Activated CD4-positive, alpha-beta T cell treated with anti-CD3 and anti-CD28 coated beads, Interleukin-2, amount 50 U/mL, for 24 hours (primary cell): ENCODE measurements at regions not wholly inside any gene's neighbourhood (a gene's known extent, or its start where the extent isn't known, plus 50 kb on each side); places are given as distances from the start of the nearest gene placed in this dataset.

Source experiments
- DNase-seq, 2 donors: peaks; one replicate each; pipeline ENCODE4 v3.0.0-alpha.2; 2020; ENCODE audit warnings: low read depth in 1 of 2, low spot score in 1 of 2

DNA sequence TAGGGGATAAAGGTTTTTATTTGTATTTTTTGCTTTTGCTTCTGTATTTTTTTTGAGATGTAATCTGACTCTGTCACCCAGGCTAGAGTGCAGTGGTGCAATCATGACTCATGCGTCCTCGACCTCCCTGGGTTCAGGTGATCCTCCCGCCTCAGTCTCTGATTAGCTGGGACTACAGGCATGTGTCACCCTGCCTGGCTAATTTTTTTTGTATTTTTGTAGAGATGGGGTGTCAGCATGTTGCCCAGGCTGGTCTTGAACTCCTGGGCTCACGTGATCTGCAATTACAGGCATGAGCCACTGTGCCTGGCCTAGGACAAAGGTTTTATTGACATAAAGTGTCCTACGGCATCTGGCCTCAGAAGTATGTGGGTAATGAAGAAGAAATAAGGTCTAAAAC lies 297.1 kb upstream of the C9orf72 start:
- no peak for DNase-seq

DNA sequence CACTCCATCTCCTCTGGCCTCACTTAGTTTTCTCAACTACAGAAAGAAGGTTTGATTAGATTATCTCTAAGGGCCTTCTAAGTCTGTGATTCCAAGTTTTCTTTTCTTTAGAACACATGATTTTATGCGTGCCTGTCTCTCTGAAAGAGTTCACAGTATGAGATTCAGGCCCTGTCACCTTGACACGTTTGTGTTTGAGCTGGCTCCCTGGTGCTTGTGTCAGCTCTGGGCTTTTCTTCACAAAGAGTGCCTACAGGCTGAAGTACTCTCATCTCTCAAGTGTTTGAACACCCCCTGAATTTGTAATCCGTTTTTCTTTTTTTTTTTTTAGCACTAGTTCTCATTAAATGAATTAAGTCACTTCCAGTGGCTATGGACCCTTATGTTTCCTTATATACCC lies 306.9 kb upstream of the C9orf72 start:
- DNase-seq: no peak

DNA sequence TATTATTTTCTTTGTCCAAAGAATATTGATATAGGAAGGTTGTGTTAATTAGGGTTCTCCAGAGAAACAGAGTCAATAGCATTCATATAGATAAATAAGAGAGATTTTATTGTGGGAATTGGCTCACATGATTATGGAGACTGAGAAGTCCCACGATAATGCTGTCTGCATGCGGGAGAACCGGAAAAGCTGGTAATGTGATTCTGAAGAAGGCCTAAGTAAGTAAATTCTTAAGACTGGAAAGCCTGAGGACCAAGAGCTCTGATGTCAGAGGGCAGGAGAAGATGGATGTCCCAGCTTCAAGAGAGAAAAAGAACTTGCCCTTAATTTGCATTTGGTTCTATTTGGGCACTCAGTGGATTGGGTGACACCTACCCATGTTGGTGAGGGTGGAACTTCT lies 307.4 kb upstream of the C9orf72 start:
- DNase-seq: no peak

DNA sequence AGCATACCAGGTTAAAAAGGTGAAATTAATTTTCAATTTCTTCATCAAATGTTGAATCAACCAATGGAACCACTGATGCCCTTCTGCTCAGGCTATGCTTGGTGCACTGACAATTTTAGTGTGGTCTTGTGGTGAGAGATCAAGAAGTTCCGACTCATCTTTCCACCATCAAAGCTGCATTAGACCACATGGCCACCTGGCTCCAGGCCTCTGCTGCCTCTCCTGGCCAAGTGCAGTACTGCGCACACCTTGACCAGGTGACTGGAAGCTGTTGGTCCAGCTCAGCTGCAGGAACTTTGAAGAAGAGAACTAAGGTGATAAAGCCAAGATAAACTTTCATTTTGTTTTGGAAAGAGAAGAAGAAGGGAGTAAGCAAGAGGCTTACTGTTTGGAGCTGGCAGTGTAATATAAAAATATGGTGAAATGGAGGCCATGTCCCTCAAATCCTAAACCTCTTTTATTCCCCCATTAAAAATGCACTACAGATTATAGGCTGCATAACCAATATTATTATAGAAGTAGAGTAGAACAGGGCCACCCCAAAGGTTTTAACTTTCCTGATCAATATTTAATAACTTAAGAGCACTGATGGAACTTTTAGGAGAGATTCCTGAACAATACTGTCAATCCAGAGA lies 315.5 kb upstream of the C9orf72 start:
- peak in 1 of 2 donors; percentile 23 for DNase-seq

DNA sequence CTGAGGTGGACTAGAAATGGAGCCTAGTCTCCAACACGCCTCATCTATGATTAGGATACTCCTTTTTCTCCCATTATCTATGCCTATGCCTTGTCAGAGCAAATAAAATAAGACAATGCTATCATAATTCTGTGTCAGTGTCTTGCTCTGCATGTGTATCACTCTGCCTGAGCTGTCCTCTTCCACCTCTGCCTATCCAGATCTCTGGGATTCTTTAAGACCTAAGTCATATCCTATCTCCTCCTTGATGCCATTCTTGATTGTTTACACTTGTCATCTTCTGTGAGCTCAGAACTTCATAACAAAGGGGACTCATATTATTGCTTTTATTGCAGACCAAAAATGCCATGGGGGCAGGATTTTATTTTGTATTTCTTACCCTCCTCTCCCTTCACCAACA lies 351.2 kb upstream of the C9orf72 start:
- no peak for DNase-seq

DNA sequence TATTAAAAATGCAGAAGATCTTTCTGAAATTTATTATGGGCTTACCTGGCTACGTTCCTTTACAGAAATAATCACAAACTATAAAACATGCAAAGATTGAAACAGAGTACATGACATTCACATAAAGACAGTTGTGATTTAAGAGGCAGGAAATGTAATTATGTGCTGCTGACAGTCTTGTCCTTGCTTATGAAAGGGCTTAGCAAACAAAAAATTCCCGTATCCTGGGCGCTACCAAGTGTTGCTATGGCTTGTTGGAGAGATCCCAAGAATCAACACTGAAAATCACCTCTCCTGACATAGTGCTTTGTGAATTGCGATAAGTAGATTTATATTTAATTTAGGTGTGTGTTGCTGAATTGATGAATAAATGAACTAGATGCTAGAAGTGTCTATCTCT lies 352.5 kb upstream of the C9orf72 start:
- no peak for DNase-seq

DNA sequence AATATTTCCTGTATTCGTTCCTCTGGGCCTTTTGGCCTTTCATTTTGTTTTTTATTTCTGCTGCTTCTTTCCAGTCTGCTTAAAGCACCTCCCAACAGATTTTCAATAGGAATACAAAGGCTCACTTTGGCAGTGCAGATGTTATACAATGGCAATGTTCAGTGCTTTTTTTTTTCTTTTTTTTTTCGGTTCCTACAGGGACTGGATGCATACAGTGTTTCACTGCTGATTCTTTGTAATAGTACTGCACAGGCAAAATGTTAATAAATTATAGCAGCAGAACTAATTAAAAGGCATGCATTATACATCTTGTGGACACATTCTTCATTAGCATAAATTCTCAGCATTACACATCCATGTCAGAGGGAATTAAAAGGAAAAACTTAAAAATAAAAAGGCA lies 356.6 kb upstream of the C9orf72 start:
- DNase-seq: no peak

DNA sequence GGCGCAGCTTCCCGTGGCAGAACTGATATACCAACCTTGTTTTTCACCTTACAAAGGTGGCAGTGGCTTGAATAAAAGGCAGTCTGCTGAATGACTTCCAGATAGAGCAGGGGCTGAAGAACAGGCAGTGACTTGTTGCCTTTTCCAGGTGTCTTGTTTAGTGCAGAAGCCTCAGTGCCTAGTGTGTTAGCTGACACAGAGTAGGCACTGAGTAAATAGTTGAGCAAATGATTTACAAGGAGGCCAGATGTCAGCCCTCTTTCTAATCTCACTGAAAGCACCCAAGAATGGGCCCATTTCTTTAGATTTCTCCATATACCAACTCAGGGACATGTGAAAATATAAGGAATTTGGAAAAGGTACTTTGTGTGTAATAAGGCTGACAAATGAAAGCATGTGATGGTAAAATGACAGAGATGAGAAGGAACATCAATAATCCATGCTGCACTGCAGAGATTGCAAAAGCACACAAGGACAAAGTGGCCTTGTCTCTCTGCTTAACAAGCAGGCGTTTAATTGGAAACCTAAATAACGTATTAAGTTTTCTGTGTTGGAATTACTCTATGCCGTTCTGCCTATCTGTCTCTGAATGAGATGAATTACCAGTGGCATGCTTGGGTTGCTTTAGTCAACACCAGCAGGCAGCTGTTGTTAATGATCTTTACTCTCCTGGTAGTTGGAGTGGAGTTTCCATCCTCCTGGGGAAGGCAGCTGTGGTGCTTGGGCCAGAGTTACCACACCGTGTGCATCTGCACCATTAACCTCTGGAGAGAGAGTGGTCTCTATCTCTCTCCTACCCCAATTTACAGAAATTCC lies 360.1 kb upstream of the C9orf72 start:
- no peak for DNase-seq

DNA sequence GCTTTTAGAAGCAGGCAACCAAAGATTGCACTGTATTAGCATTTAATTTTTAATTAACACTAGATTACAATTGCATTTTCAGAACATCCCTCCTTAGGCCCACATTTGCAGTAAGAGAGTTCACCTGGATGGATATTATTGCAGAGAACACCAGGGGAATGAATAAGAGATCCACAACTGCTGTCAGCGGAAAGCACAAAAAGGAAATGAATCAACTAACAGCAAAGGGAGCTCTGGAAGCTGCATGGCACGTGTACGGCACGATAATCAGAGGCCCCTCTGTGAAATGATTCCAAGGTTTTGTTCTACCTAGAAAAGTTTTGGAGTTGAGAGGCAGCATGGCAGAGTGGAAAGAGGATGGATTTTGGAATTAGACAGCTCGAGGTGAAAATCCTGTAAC lies 361.2 kb upstream of the C9orf72 start:
- no peak for DNase-seq

DNA sequence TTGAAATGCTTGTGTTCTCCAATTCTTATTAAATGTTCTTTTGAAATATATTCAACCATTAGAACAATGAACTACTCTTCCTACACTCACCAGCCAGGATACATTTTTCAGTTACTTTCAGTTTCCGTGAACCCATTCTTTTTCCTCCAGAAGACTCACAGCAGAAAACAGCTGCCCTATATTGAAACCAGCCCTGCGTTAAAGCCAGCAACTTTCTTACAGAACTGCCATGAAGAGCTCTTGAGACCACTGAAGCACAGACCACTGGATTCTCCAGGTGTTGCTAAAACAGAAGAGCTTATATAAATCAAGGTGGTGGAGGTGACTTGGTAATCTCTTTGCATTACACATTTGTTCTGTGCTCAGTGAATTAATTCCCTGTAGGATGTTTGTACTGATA lies 365.9 kb upstream of the C9orf72 start:
- DNase-seq: no peak

DNA sequence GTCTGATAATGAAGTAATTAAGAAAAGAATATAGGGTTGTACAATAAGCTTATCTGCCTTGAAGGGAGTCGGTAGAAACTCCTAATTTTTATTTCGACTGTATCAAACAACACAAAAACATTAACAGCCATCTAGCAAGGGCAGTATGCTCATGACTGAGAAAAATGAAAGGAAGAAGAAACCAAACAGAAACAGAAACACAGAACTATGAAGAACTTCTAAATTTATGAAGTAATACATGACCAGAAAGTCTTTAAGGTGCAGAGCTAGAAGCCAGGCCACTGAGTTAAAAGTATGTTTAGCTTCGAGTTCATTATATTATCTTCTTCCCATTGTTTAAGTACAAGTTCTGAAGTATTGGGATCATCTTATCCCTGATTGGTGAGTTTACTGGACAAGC lies 367.3 kb upstream of the C9orf72 start:
- no peak for DNase-seq

DNA sequence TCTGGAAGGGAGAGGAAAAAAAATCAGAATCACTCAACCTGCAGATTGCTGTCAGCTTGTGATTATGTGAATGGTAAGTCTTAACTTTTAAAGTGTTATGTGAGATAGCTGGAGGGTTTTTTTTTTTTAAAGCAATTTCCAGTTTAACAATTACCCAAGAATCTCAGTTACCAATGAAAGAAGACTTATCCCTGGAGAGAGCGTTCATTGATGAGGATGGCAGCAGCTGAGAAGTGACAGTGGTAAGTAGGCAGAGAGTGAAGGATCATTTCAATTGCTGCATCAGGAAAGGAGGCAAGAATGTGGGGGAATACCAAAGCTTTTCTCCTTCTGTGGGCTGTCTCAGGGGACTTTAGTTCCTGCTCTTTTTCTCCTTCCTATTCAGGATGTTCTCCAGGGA lies 370.2 kb upstream of the C9orf72 start:
- no peak for DNase-seq

DNA sequence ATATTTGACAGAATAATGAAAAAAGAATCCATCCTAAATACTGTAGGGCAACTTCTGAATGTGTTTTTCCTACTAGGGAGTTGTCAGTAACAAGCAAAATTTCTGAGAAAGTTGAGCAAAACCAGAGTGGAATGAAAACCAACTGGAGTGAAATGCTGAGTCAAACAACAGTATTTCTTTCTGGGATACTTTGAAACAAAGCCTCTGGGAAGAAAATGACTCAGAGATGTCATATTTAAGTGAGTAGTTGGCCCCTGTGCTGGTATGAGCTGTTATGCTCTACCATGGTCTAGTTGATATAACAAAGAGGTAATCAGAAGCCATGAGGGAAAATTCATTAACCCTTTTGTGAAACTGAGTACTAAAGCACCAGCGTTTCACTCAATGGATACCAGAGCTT lies 372.1 kb upstream of the C9orf72 start:
- DNase-seq: no peak

DNA sequence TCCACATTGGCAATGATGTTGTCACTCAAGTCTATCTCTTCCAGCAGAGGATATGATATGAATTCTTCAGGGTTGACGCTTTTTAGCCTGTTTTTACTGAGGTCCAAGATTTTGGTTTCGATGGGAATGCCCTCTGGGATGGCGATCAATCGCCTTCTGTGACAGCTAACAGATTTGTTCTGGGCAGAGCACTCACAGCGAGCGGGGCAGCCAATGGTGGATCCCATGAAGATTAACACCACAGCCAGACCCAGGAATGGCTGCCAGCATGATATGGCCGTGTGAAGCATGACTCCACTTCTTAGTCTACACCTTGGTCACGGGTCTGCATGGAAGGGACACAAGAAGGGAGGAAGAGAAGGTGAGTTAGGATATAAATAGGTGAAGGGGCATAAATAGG lies 377.1 kb upstream of the C9orf72 start:
- DNase-seq: no peak

DNA sequence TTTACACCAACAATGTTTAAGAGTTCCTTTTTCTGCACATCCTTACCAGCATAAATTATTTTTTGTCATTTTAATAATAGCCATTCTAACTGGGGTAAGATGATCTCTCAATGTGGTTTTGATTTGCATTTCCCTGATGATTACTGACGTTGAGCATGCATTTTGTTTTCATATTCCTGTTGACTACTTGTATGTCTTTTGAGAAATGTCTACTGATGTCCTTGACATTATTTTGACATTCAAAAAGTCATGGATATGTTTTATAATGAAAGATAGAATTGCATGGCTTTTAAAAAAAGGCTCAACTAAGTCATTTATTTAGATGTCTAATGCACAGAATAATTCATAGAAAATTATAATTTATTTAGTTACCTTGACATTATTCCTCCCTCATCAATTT lies 381.6 kb upstream of the C9orf72 start:
- no peak for DNase-seq

DNA sequence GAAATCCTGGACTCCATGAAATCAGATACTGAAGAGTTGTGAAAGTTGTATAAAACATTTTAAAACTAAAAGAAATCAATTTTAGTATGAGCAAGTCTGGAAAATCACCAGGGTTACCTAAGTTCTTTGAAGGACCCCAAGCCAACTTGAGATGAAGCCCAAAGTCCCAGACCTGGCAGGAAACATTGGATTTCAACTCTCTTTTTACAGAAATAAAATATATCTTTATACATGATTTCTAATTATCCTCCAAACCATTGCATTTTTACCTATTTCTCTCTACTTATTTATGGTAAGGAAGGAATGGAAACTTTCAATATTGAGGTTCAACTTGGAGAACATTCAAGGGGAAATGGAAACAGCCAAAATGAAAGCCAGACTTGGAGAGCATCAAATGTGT lies 390.6 kb upstream of the C9orf72 start:
- no peak for DNase-seq

DNA sequence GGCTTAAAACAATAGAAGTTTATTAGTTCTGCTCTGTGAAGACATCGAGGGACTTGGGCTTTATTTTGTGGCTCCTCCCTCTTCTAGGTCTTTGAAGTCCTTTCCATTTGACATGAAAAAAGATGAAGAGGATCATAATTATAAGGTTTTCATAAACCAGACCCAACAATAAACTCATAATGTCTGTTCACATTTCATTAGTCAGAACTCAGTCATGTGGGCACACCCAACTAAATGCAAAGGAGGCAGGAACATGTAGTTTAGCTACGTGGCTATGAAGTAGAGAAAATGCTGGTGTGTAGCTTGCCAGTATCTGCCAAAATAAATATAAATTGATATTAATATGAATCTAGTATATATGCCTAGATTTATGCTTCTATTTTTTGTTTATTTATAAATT lies 393.9 kb upstream of the C9orf72 start:
- no peak for DNase-seq

DNA sequence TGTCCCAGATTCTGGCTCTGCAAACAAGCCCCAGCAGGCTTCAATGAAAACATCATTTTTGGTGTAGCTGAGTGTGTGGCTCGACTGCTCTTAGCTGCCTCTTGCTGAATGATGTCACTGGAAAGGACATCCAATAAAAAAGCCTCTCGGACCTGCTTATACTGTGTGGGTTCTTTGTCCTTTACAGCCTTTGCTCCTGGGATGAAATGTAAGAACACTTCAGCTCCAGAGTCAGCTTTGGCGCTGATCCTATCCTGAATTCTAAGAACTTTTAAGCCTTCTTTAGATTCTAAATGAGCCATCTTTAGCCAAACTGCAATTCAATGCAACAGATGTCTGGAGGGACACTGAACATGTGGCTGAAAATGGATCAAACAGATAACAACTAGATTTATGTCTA lies 404.6 kb upstream of the C9orf72 start:
- DNase-seq: no peak

DNA sequence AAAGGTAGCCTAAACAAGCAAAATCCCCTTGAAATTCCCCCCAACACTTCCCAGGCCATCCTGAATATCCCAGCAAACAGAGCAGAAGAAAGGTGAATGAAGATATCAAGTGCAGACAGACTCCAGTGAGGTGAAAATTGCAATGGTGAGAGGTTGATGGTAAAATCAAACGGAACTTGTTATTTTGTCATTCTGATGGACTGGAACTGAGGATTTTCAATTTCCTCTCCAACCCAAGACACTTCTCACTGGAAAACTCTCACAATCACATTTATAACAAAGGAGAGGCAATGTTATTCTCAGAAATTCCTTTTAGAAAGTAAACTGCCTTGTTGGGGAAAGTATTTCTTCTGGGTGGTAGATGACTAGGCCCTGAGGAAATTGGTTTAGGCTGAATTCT lies 412.4 kb upstream of the C9orf72 start:
- no peak for DNase-seq

DNA sequence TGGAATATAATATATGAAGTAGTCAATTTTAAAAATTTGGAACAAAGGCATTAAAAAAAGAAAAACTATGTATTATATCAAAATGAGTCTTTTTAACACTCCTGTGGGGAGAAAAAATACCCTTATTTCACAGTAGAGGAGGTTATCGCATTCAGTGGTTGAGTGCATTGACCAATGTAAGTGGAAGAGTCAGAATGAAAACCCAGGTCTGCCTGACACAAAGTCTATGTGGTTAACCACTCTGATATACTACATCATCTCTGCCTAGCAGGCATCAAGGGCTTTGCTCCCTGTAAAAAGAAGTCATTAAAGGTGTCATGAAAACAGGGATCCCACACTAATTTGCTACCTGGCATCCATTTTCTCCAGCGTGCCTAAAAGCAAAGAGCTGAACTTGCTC lies 417.2 kb upstream of the C9orf72 start:
- no peak for DNase-seq

DNA sequence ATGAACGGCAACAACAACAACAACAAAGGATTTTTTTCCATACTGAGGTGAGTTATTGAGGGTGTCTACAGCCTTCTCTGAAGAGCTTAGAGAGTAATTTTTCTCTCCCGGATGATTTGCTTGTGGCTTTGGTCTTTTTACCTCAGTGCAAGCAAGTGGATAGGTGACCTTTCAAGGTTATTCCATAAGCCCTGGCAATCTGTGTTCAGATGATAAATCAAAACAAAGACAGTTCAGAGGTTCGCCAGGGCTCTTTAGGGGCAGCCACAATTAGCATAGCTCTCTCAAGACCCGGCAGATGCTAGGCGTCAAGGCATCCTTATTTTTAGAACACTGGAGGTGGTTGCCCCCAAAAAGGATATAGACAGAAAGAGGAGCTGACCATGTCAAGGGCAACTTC lies 417.9 kb upstream of the C9orf72 start:
- DNase-seq: no peak

DNA sequence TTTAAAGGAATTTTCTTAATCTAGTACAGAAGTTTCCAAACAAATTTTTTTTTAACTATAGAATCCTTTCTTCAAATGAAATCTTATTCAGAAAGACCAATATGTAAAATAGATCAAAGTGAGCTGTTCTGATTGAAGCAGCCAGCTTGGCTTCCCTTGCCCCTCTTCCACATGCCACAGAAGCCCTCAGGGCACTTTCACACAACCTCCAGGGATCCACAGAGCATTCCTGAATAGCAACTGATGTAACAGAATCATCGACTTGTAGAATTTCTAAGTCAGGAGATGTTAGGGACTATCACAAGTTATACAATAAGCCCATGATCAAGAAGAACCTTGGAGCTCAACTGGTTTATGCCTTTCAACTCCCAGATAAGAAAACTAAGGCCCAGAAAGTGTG lies 427.8 kb upstream of the C9orf72 start:
- DNase-seq: no peak

DNA sequence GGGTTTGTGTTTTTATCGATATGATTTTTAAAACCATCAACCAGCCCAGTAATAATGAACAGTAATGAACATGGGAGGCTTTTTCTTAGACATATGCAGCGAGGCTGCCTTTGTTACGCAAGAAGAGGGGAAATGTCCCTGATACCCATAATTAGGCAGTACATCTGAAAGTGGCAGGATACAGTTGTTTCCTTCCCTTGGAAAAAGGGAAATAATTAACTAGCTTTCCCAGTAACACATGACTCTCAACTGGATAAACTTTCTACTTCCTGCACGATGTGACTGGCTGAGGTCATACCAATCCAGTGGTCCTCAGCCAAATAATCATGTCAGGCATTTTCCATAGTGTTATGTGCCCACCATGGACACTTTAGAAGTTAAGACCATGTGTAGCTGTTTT lies 431.6 kb upstream of the C9orf72 start:
- DNase-seq: no peak
